Smooth muscle cell (in vitro differentiated cells): ENCODE measurements at regions not wholly inside any gene's neighbourhood (a gene's known extent, or its start where the extent isn't known, plus 50 kb on each side); places are given as distances from the start of the nearest gene placed in this dataset.

Experiments used
- DNase-seq: peaks from one replicate; lab custom pipeline; 2025; ENCODE audit not compliant: unreplicated experiment; lab: John Stamatoyannopoulos, UW
- H2AFZ ChIP-seq: fragments of 200-600 bp; sonication (generic); 2 replicates; pipeline ENCODE4 v1.6.0; 2016; ENCODE audit warnings: antibody characterized with exemption, low read depth, mild to moderate bottlenecking
- H3F3A ChIP-seq: fragments of 200-600 bp; sonication (generic); 2 replicates; pipeline ENCODE4 v1.6.0; 2017; ENCODE audit warnings: antibody characterized with exemption, low read depth
- H3K27ac ChIP-seq: fragments of 200-600 bp; sonication (generic); 2 replicates; pipeline ENCODE4 v1.5.1; 2016; ENCODE audit warnings: low read depth, mild to moderate bottlenecking
- H3K27me3 ChIP-seq: fragments of 200-600 bp; sonication (generic); 2 replicates; pipeline ENCODE4 v1.6.1; 2016; ENCODE audit warnings: low read depth, mild to moderate bottlenecking
- H3K36me3 ChIP-seq: fragments of 200-600 bp; sonication (generic); 2 replicates; pipeline ENCODE4 v1.5.1; 2016; ENCODE audit warnings: low read depth
- H3K4me1 ChIP-seq: fragments of 200-600 bp; sonication (generic); 2 replicates; pipeline ENCODE4 v1.5.1; 2016; ENCODE audit warnings: low read depth
- H3K4me2 ChIP-seq: fragments of 200-600 bp; sonication (generic); 2 replicates; pipeline ENCODE4 v1.6.0; 2016; ENCODE audit warnings: mild to moderate bottlenecking
- H3K4me3 ChIP-seq: fragments of 200-600 bp; sonication (generic); 2 replicates; pipeline ENCODE4 v1.5.1; 2016; ENCODE audit warnings: mild to moderate bottlenecking
- H3K79me2 ChIP-seq: fragments of 200-600 bp; sonication (generic); 2 replicates; pipeline ENCODE4 v1.6.0; 2016; ENCODE audit warnings: low read depth, mild to moderate bottlenecking
- H3K9ac ChIP-seq: fragments of 200-600 bp; sonication (generic); 2 replicates; pipeline ENCODE4 v1.6.0; 2016; ENCODE audit warnings: low read depth
- H3K9me3 ChIP-seq: fragments of 200-600 bp; sonication (generic); replicated peaks from 2 replicates; pipeline ENCODE4 v1.5.1; 2016; ENCODE audit warnings: low read depth
- H4K20me1 ChIP-seq: fragments of 200-600 bp; sonication (generic); 2 replicates; pipeline ENCODE4 v1.6.0; 2016; ENCODE audit warnings: low read depth
- WGBS: methylation state at CpG from one replicate; pipeline ENCODE4 v1.1.7; 2016; ENCODE audit warnings: low lambda C conversion rate; 5-methylcytosine and 5-hydroxymethylcytosine counted together
- TF ChIP-seq, protein P1 (sequence below): fragments of 200-600 bp; sonication (generic); IDR thresholded peaks from 2 replicates; pipeline ENCODE4 v1.5.1; 2017; ENCODE audit warnings: borderline replicate concordance, mild to moderate bottlenecking, antibody characterized with exemption; ENCODE audit not compliant: insufficient read depth, poor library complexity, severe bottlenecking

DNA sequence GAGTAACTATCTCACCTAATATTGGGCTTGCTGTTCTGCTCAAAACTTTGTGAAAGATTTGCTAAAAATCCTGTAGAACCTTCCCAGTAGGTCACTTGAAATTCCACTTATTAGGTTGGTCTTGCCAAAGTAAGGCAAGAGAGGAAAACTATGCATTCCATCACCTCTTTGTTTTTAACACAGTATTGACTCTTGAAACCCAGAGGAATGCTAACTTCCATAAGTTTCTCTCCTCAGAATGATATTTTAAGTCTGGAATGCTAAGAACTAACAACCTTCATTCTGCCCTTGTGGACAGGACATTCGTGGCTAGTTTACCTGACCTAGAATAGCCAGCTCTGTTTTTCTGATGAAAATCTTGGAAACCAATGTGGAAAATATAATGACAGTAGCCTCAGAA is 154.5 kb downstream of the TMCO5A start:
- DNase-seq = no peak
- H3F3A ChIP-seq = peaks cover 8% of the 10 kb centered on the region
- 90% methylated on average over 1 of the region's 1 CpG for WGBS

DNA sequence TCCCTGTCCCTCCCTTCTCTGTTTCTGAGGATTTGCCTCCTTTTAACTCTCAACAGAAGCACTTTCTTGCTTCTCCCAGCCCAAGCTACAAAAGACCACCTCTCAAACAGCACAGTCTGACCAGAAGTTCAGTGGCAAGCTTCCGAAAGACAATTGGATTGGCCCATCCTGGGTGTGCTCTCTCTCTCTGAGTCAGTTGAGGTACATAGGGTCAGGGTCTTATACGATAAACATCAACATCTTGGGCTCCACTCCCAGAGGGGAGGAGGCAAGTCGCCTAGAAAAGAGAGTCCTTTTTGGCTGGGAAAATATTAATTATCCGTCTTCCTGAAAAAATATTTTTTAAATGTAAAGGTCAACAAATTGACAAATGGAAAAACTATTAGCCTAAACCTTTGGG is 155.8 kb downstream of the TMCO5A start:
- Histone ChIP-seq H3K4me3 (no peak overlapping the region), H4K20me1 (no peaks in the 10 kb centered on the region), H3K9me3 (no peaks in the 10 kb centered on the region), H3K27ac (no peak overlapping the region), H3K4me2 (no peak overlapping the region), H3K27me3 (no peaks in the 10 kb centered on the region), H3K9ac (no peak overlapping the region), H3F3A (peaks cover 8% of the 10 kb centered on the region), H3K36me3 (no peaks in the 10 kb centered on the region), H2AFZ (peak overlapping the region; percentile 42), H3K79me2 (no peaks in the 10 kb centered on the region), H3K4me1 (peaks cover 11% of the 10 kb centered on the region)
- TF ChIP-seq, protein P1, sequence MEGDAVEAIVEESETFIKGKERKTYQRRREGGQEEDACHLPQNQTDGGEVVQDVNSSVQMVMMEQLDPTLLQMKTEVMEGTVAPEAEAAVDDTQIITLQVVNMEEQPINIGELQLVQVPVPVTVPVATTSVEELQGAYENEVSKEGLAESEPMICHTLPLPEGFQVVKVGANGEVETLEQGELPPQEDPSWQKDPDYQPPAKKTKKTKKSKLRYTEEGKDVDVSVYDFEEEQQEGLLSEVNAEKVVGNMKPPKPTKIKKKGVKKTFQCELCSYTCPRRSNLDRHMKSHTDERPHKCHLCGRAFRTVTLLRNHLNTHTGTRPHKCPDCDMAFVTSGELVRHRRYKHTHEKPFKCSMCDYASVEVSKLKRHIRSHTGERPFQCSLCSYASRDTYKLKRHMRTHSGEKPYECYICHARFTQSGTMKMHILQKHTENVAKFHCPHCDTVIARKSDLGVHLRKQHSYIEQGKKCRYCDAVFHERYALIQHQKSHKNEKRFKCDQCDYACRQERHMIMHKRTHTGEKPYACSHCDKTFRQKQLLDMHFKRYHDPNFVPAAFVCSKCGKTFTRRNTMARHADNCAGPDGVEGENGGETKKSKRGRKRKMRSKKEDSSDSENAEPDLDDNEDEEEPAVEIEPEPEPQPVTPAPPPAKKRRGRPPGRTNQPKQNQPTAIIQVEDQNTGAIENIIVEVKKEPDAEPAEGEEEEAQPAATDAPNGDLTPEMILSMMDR = no peak
- no peak for DNase-seq
- WGBS = 96% methylated on average over 4 of the region's 4 CpGs

More for the DNA sequence above, 154.5 kb downstream of the TMCO5A start:
- H3K9me3 ChIP-seq = no peaks in the 10 kb centered on the region
- H3K4me3 ChIP-seq = no peak overlapping the region
- H3K27me3 ChIP-seq = no peaks in the 10 kb centered on the region
- H4K20me1 ChIP-seq = no peaks in the 10 kb centered on the region
- no peaks in the 10 kb centered on the region for H3K36me3 ChIP-seq
- H3K4me1 ChIP-seq = peaks cover 11% of the 10 kb centered on the region
- H3K4me2 ChIP-seq = no peak overlapping the region
- H2AFZ ChIP-seq = no peak overlapping the region
- TF ChIP-seq, protein P1 = no peak
- no peak overlapping the region for H3K27ac ChIP-seq
- no peaks in the 10 kb centered on the region for H3K79me2 ChIP-seq
- no peak overlapping the region for H3K9ac ChIP-seq

DNA sequence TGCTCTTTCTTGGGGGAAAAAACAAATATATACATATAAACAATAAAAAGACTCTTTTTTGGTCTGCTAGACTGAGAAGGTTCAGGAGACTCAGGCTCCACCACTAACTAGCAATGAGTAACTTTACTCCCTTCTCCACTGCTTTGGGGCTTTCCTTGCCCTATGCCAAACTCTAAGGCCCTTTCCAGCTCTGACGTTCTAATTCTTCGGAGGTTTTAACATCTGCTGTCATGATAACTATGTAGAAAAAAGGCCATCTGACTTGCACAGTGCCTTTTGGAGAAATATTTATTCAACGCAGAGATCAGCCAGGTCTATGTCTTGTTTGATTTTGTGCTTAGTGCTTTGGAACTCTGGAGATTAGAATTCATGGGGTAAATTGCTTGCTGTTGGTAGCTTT is 156.2 kb downstream of the TMCO5A start:
- peaks cover 8% of the 10 kb centered on the region for H3F3A ChIP-seq
- H3K4me3 ChIP-seq = no peak overlapping the region
- H3K27ac ChIP-seq = no peak overlapping the region
- peaks cover 7% of the 10 kb centered on the region for H3K4me1 ChIP-seq
- H3K36me3 ChIP-seq = no peaks in the 10 kb centered on the region
- TF ChIP-seq, protein P1 = no peak
- no peaks in the 10 kb centered on the region for H3K9me3 ChIP-seq
- no peak overlapping the region for H2AFZ ChIP-seq
- H3K4me2 ChIP-seq = no peak overlapping the region
- WGBS = 81% methylated on average over 3 of the region's 3 CpGs
- no peak overlapping the region for H3K9ac ChIP-seq
- no peaks in the 10 kb centered on the region for H3K27me3 ChIP-seq
- H4K20me1 ChIP-seq = no peaks in the 10 kb centered on the region
- H3K79me2 ChIP-seq = no peaks in the 10 kb centered on the region
- no peak for DNase-seq

DNA sequence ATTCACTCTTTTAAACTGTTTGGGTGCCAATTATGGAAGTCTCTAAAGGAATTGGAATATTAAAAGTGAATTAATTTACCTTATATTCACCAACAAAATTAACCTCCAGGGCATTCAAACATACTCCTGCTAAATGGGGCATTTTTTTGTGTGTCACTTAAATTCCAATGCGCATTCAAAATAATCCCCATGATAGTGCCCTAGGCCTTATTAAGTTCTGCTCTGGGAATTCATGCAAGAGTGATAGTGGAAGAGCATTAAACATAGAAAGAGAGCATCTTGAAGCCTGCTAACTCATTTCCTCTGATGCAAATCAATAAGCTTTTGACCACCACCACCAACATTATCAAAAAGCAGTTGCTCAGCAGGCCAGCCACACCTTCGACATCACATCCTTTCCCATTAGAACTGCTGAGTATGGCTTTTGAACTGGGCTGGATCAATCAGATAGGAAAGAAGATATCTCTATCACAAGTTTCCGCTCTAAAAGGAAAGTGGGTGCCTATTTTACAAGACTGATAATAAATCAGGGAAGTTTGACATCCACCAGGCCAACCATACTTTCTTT is 156.7 kb downstream of the TMCO5A start:
- TF ChIP-seq, protein P1 = no peak
- H3K9me3 ChIP-seq = no peaks in the 10 kb centered on the region
- no peak for DNase-seq
- no peaks in the 10 kb centered on the region for H3K36me3 ChIP-seq
- WGBS = 77% methylated on average over 3 of the region's 3 CpGs
- H3K27ac ChIP-seq = no peak overlapping the region
- H3K27me3 ChIP-seq = no peaks in the 10 kb centered on the region
- H3K4me3 ChIP-seq = no peak overlapping the region
- no peak overlapping the region for H2AFZ ChIP-seq
- H3K79me2 ChIP-seq = no peaks in the 10 kb centered on the region
- no peak overlapping the region for H3K9ac ChIP-seq
- no peak overlapping the region for H3K4me2 ChIP-seq
- H4K20me1 ChIP-seq = no peaks in the 10 kb centered on the region
- H3K4me1 ChIP-seq = peaks cover 2% of the 10 kb centered on the region
- H3F3A ChIP-seq = peaks cover 5% of the 10 kb centered on the region
